CD8-positive, alpha-beta memory T cell (primary cell): ENCODE measurements at regions not wholly inside any gene's neighbourhood (a gene's known extent, or its start where the extent isn't known, plus 50 kb on each side); places are given as distances from the start of the nearest gene placed in this dataset.
A peak's percentile ranks its signal among the peaks of the same experiment; 100 is the strongest.
"Not testable (repeated sequence)": the region's sequence is repeated elsewhere in the genome, so short reads cannot be mapped to it uniquely, and the experiment has no call there.

Experiments used
- CTCF ChIA-PET: fragments of 350-600 bp; sonication (Branson Sonifier 250); formaldehyde crosslinking; loops from one replicate; lab custom pipeline; 2021; ENCODE audit warnings: antibody characterized with exemption; lab: Charles Lee
- POLR2A ChIA-PET: fragments of 350-600 bp; sonication (Branson Sonifier 250); formaldehyde crosslinking; loops from one replicate; lab custom pipeline; 2021; ENCODE audit warnings: antibody characterized with exemption; lab: Charles Lee
- DNase-seq, 5 donors: peaks; one replicate each; pipeline versions ENCODE4 v3.0.0 to v3.0.0-alpha.2; 2020 to 2022; ENCODE audit warnings: mixed read lengths in 1 of 5
- H3K27ac ChIP-seq: one replicate; pipeline ENCODE4 v1.7.0; 2013; ENCODE audit warnings: low read depth, mild to moderate bottlenecking, low read length, moderate library complexity
- H3K27me3 ChIP-seq: 2 replicates; pipeline ENCODE4 v1.7.0; 2013; ENCODE audit warnings: low read length, mild to moderate bottlenecking; ENCODE audit not compliant: insufficient read depth, poor library complexity, severe bottlenecking
- H3K36me3 ChIP-seq: 2 replicates; pipeline ENCODE4 v1.7.0; 2013; ENCODE audit warnings: mild to moderate bottlenecking, low read length, moderate library complexity; ENCODE audit not compliant: insufficient read depth
- H3K4me1 ChIP-seq: 2 replicates; pipeline ENCODE4 v1.7.0; 2013; ENCODE audit warnings: mild to moderate bottlenecking, low read length, moderate library complexity; ENCODE audit not compliant: insufficient read depth
- H3K4me3 ChIP-seq: 2 replicates; pipeline ENCODE4 v1.7.0; 2013; ENCODE audit warnings: mild to moderate bottlenecking, low read length
- H3K9me3 ChIP-seq: 2 replicates; pipeline ENCODE4 v1.7.0; 2013; ENCODE audit warnings: mild to moderate bottlenecking, low read length
- H3K27ac Mint-ChIP-seq, 8 donors: one replicate each; pipeline ENCODE4 v1.8.0; 2020 to 2021; ENCODE audit warnings: mixed read lengths in 8 of 8, mild to moderate bottlenecking in 6 of 8, inconsistent platforms in 3 of 8, moderate library complexity in 3 of 8
- H3K27me3 Mint-ChIP-seq, 2 donors: one replicate each; pipeline ENCODE4 v1.8.0; 2020 to 2021; ENCODE audit warnings: mixed read lengths in 2 of 2, mild to moderate bottlenecking in 1 of 2, moderate library complexity in 1 of 2
- H3K36me3 Mint-ChIP-seq, 3 donors: one replicate each; pipeline ENCODE4 v1.8.0; 2020 to 2021; ENCODE audit warnings: mixed read lengths in 3 of 3, inconsistent platforms in 1 of 3, mild to moderate bottlenecking in 1 of 3
- H3K4me1 Mint-ChIP-seq, 3 donors: one replicate each; pipeline ENCODE4 v1.8.0; 2020 to 2021; ENCODE audit warnings: mixed read lengths in 3 of 3, inconsistent platforms in 1 of 3, mild to moderate bottlenecking in 1 of 3
- H3K4me3 Mint-ChIP-seq, 7 donors: one replicate each; pipeline ENCODE4 v1.8.0; 2020 to 2021; ENCODE audit warnings: mixed read lengths in 7 of 7, mild to moderate bottlenecking in 6 of 7, moderate library complexity in 4 of 7, inconsistent platforms in 2 of 7
- H3K9me3 Mint-ChIP-seq, 5 donors: one replicate each; pipeline ENCODE4 v1.8.0; 2020 to 2022; ENCODE audit warnings: mixed read lengths in 5 of 5, mild to moderate bottlenecking in 3 of 5, moderate library complexity in 2 of 5, inconsistent platforms in 1 of 5

DNA sequence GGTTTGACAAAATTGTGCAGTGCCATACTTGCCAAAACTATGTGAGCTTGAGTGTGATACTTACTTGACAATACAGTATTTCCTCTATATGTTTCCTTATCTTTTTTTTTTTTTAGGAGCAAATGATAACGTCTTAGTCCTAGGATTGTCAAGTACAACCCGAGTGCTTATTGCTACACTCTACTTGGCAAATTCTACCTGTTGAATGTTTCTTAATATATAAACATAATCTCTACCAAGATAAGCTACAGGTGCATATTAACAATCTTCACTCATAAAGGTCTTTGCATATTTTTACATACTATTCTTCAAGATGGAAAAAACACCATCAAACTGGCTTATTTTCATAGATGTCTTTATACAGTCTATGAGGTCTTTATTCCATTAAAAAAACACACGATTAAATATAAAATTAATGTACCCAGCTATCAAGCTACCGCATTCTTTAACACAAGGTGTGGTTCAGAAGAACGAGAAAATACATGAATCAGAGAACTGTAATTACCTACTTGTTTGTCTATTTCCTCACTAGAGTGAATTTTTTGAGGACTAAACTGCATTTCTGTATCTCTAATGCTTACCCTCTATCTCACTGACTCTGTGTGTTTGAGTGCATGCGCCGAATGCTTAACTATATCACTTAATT, 76.1 kb upstream of the PDSS1 start:
- no peaks in the 10 kb centered on the region for H3K4me1 Mint-ChIP-seq

DNA sequence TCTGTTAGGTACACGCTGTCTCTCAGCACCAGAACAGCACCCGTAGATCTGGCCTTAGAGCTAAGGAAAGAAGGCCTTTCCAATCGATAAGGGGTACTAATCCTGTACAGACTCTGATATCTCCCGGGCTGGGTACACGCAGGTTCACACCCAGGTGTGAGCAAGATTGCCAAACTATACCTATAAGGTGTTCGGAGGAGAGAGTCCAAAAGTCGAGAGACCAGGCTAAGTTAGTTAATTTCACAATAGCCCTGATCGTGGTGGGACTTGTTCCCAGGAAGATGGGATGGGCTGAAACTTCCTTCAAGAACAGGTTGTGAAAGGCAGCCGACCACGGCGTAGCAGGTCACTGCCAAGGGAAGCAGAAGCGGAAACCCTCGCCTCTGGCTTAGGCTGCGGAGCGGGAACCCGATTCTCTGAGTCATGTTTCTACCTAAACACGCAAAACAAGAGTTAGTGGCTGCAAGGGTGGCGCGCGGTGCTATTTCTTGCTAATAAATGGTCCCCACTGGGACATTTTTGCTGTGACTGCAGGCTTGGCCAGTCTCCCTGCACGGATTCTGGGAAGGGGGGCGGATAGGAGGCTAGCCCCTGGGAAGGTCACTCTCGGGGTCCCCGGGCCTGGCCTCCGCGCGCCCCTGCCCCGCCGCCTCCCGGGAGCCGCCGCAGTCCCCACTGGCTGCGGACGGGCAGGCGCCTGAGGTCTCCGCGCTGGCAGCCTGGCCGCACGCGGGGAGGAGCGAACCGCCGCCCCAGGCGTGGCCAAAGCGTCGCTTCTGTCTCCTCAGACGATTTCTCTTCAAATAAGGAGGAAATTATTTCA, 75.4 kb upstream of the PDSS1 start:
- Mint-ChIP-seq H3K36me3 (no peaks in the 10 kb centered on the region), H3K27me3 (peaks cover 15 to 60% of the 10 kb centered on the region in 2 donors), H3K4me1 (no peaks in the 10 kb centered on the region), H3K9me3 (no peaks in the 10 kb centered on the region), H3K4me3 (peak overlapping the region in 4 of 7 donors; percentile 21 to 33 (median 31)), H3K27ac (peak overlapping the region in 1 of 8 donors; percentile 3)
- peaks cover 5% of the 10 kb centered on the region for H3K4me1 ChIP-seq
- H3K36me3 ChIP-seq: no peaks in the 10 kb centered on the region
- H3K27me3 ChIP-seq: peaks cover 8% of the 10 kb centered on the region
- peak in 1 of 5 donors; percentile 26 for DNase-seq
- POLR2A ChIA-PET: no interaction called here
- CTCF ChIA-PET: no interaction called here
- H3K4me3 ChIP-seq: peak overlapping the region; percentile 38
- no peaks in the 10 kb centered on the region for H3K9me3 ChIP-seq
- no peak overlapping the region for H3K27ac ChIP-seq

More for the DNA sequence above, 76.1 kb upstream of the PDSS1 start:
- Mint-ChIP-seq H3K27ac (no peak overlapping the region), H3K27me3 (peaks cover 17 to 54% of the 10 kb centered on the region in 2 donors), H3K4me3 (peak overlapping the region in 1 of 7 donors; percentile 32), H3K9me3 (no peaks in the 10 kb centered on the region), H3K36me3 (no peaks in the 10 kb centered on the region)
- POLR2A ChIA-PET: no interaction called here
- peaks cover under 1% of the 10 kb centered on the region for H3K27me3 ChIP-seq
- no peaks in the 10 kb centered on the region for H3K9me3 ChIP-seq
- H3K4me3 ChIP-seq: no peak overlapping the region
- H3K27ac ChIP-seq: no peak overlapping the region
- no peak for DNase-seq
- H3K36me3 ChIP-seq: no peaks in the 10 kb centered on the region
- H3K4me1 ChIP-seq: peaks cover 5% of the 10 kb centered on the region
- CTCF ChIA-PET: no interaction called here

GRCh38 chr10:26622891-26623290, 74.6 kb upstream of the PDSS1 start:
- H3K27me3 Mint-ChIP-seq: peaks cover 15 to 64% of the 10 kb centered on the region in 2 donors
- H3K4me3 Mint-ChIP-seq: no peak overlapping the region
- no peaks in the 10 kb centered on the region for H3K4me1 Mint-ChIP-seq
- no peaks in the 10 kb centered on the region for H3K9me3 Mint-ChIP-seq
- H3K27ac Mint-ChIP-seq: no peak overlapping the region
- Histone ChIP-seq H3K4me1 (peaks cover 5% of the 10 kb centered on the region), H3K9me3 (no peaks in the 10 kb centered on the region), H3K27ac (no peak overlapping the region), H3K27me3 (peaks cover 8% of the 10 kb centered on the region), H3K36me3 (no peaks in the 10 kb centered on the region), H3K4me3 (peak overlapping the region; percentile 38)
- no peak for DNase-seq
- POLR2A ChIA-PET: no interaction called here
- no peaks in the 10 kb centered on the region for H3K36me3 Mint-ChIP-seq
- CTCF ChIA-PET: no interaction called here

DNA sequence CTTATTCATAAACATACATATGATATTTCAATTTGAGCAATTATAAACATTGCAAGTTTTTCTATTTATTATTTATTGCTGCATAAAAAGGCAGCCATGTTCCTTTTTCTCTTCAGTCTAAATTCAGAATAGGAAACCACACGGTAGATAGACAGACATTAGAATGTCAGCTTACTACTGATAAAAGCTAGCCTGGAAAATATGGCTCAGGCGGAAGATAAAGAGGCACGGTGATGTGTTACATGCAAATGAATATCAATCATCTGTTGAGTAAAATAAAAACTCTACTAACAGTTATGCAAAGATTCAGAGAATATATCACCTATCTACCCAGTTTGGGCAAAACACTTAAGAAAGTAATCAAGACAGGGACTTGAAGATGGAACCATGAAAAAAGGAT, 73.5 kb upstream of the PDSS1 start:
- POLR2A ChIA-PET: no interaction called here
- Mint-ChIP-seq H3K4me1 (no peaks in the 10 kb centered on the region), H3K9me3 (no peaks in the 10 kb centered on the region), H3K4me3 (no peak overlapping the region), H3K27me3 (peaks cover 20 to 72% of the 10 kb centered on the region in 2 donors), H3K27ac (no peak overlapping the region), H3K36me3 (no peaks in the 10 kb centered on the region)
- no peak for DNase-seq
- Histone ChIP-seq H3K27ac (no peak overlapping the region), H3K36me3 (no peaks in the 10 kb centered on the region), H3K9me3 (no peaks in the 10 kb centered on the region), H3K27me3 (peaks cover 8% of the 10 kb centered on the region), H3K4me3 (no peak overlapping the region), H3K4me1 (peaks cover 5% of the 10 kb centered on the region)
- CTCF ChIA-PET: no interaction called here

- H3K27me3 Mint-ChIP-seq: peaks cover 25 to 74% of the 10 kb centered on the region in 2 donors
- POLR2A ChIA-PET: no interaction called here
- no peak overlapping the region for H3K27ac ChIP-seq
- CTCF ChIA-PET: no interaction called here
- DNase-seq: no peak
- no peak overlapping the region for H3K4me3 Mint-ChIP-seq
- H3K4me1 Mint-ChIP-seq: no peaks in the 10 kb centered on the region
- H3K27ac Mint-ChIP-seq: no peak overlapping the region
- peaks cover 5% of the 10 kb centered on the region for H3K4me1 ChIP-seq
- no peaks in the 10 kb centered on the region for H3K36me3 Mint-ChIP-seq
- H3K9me3 ChIP-seq: no peaks in the 10 kb centered on the region
- no peaks in the 10 kb centered on the region for H3K36me3 ChIP-seq
- no peaks in the 10 kb centered on the region for H3K9me3 Mint-ChIP-seq
- H3K27me3 ChIP-seq: peaks cover 8% of the 10 kb centered on the region
- H3K4me3 ChIP-seq: no peak overlapping the region
Observed at GRCh38 chr10:26626066-26626465, 71.4 kb upstream of the PDSS1 start.

- Histone ChIP-seq H3K9me3 (no peaks in the 10 kb centered on the region), H3K4me1 (peaks cover 5% of the 10 kb centered on the region), H3K36me3 (no peaks in the 10 kb centered on the region), H3K27me3 (peaks cover 8% of the 10 kb centered on the region), H3K4me3 (no peak overlapping the region), H3K27ac (no peak overlapping the region)
- H3K4me3 Mint-ChIP-seq: no peak overlapping the region
- peaks cover 21 to 71% of the 10 kb centered on the region in 2 donors for H3K27me3 Mint-ChIP-seq
- no peaks in the 10 kb centered on the region for H3K4me1 Mint-ChIP-seq
- no peak overlapping the region for H3K27ac Mint-ChIP-seq
- no peaks in the 10 kb centered on the region for H3K36me3 Mint-ChIP-seq
- POLR2A ChIA-PET: no interaction called here
- DNase-seq: no peak
- H3K9me3 Mint-ChIP-seq: no peaks in the 10 kb centered on the region
- CTCF ChIA-PET: no interaction called here
Observed at GRCh38 chr10:26627324-26627723, 70.2 kb upstream of the PDSS1 start.

- Mint-ChIP-seq H3K27ac (no peak overlapping the region), H3K4me1 (no peaks in the 10 kb centered on the region), H3K27me3 (peaks cover 25 to 72% of the 10 kb centered on the region in 2 donors)
Observed at GRCh38 chr10:26628395-26628794, 69.1 kb upstream of the PDSS1 start.

DNA sequence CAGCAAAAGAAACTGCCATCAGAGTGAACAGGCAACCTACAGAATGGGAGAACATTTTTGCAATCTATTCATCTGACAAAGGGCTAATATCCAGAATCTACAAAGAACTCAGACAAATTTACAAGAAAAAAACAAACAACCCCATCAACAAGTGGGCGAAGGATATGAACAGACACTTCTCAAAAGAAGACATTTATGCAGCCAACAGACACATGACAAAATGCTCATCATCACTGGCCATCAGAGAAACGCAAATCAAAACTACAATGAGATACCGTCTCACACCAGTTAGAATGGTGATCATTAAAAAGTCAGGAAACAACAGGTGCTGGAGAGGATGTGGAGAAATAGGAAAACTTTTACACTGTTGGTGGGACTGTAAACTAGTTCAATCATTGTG, 65.3 kb upstream of the PDSS1 start:
- H3K9me3 ChIP-seq, POLR2A ChIA-PET, CTCF ChIA-PET, DNase-seq, H3K36me3 ChIP-seq, H3K27ac Mint-ChIP-seq, H3K9me3 Mint-ChIP-seq, H3K4me3 ChIP-seq, H3K4me1 ChIP-seq, H3K27ac ChIP-seq, H3K27me3 ChIP-seq, H3K4me1 Mint-ChIP-seq, H3K36me3 Mint-ChIP-seq, H3K4me3 Mint-ChIP-seq: not testable (repeated sequence)
- peaks cover 17 to 51% of the 10 kb centered on the region in 2 donors for H3K27me3 Mint-ChIP-seq

More at GRCh38 chr10:26628395-26628794, 69.1 kb upstream of the PDSS1 start:
- no peaks in the 10 kb centered on the region for H3K9me3 ChIP-seq
- no peak for DNase-seq
- POLR2A ChIA-PET: no interaction called here
- peaks cover 8% of the 10 kb centered on the region for H3K27me3 ChIP-seq
- no peaks in the 10 kb centered on the region for H3K36me3 Mint-ChIP-seq
- no peaks in the 10 kb centered on the region for H3K4me1 ChIP-seq
- no peak overlapping the region for H3K4me3 Mint-ChIP-seq
- H3K9me3 Mint-ChIP-seq: peaks cover 0 to 3% (median 2%) of the 10 kb centered on the region in 5 donors
- H3K27ac ChIP-seq: no peak overlapping the region
- no peak overlapping the region for H3K4me3 ChIP-seq
- H3K36me3 ChIP-seq: no peaks in the 10 kb centered on the region
- CTCF ChIA-PET: interaction anchor here (1.0 kb wide), 1 partner anchor 9 kb away, joined by 3 read pairs; no protein-coding TSS in a partner anchor
